ENCODE measurements at regions not wholly inside any gene's neighbourhood (a gene's known extent, or its start where the extent isn't known, plus 50 kb on each side); places are given as distances from the start of the nearest gene placed in this dataset.

GRCh38 chr4:178664621-178665020, 1222.4 kb upstream of the AGA start:
- Histone ChIP-seq H3K27ac (no peak overlapping the region), H3K4me1 (no peaks in the 10 kb centered on the region), H3K4me3 (no peak overlapping the region), H3K9me3 (no peaks in the 10 kb centered on the region), H3K36me3 (no peaks in the 10 kb centered on the region), H3K27me3 (no peaks in the 10 kb centered on the region)
- no peak for DNase-seq (ENCODE audit: extremely low spot score in 2 of 2)
- intact Hi-C loops (cut with DNase I) = no loop called here
- TF ChIP-seq CTCF (IDR thresholded peaks at IDR 0.05) (no peak), POLR2AphosphoS5 (IDR thresholded peaks at IDR 0.05; ENCODE audit: insufficient read depth in 1 of 2, low read depth in 1 of 2) (no peak), POLR2A (IDR thresholded peaks at IDR 0.05) (no peak)

- Histone ChIP-seq H3K4me1 (no peaks in the 10 kb centered on the region), H3K9me3 (no peaks in the 10 kb centered on the region), H3K27me3 (no peaks in the 10 kb centered on the region), H3K27ac (no peak overlapping the region), H3K4me3 (no peak overlapping the region), H3K36me3 (no peaks in the 10 kb centered on the region)
- DNase-seq (ENCODE audit: extremely low spot score in 2 of 2) = no peak
- intact Hi-C loops (cut with DNase I) = no loop called here
- TF ChIP-seq CTCF (IDR thresholded peaks at IDR 0.05) (no peak), POLR2A (IDR thresholded peaks at IDR 0.05) (no peak), POLR2AphosphoS5 (IDR thresholded peaks at IDR 0.05; ENCODE audit: insufficient read depth in 1 of 2, low read depth in 1 of 2) (no peak)
Measured at GRCh38 chr4:178665916-178666315, 1223.7 kb upstream of the AGA start.

GRCh38 chr4:178671766-178672165, 1229.5 kb upstream of the AGA start:
- intact Hi-C loops (cut with DNase I) = no loop called here
- Histone ChIP-seq H3K27me3 (no peaks in the 10 kb centered on the region), H3K27ac (no peak overlapping the region), H3K36me3 (no peaks in the 10 kb centered on the region), H3K9me3 (no peaks in the 10 kb centered on the region), H3K4me3 (no peak overlapping the region), H3K4me1 (no peaks in the 10 kb centered on the region)
- DNase-seq (ENCODE audit: extremely low spot score in 2 of 2) = no peak
- TF ChIP-seq POLR2A (IDR thresholded peaks at IDR 0.05) = no peak
- no peak for TF ChIP-seq CTCF (IDR thresholded peaks at IDR 0.05)
- TF ChIP-seq POLR2AphosphoS5 (IDR thresholded peaks at IDR 0.05; ENCODE audit: insufficient read depth in 1 of 2, low read depth in 1 of 2) = no peak

GRCh38 chr4:178672512-178672911, 1230.3 kb upstream of the AGA start:
- H3K36me3 ChIP-seq = no peaks in the 10 kb centered on the region
- no peak overlapping the region for H3K27ac ChIP-seq
- no peaks in the 10 kb centered on the region for H3K27me3 ChIP-seq
- H3K4me1 ChIP-seq = no peaks in the 10 kb centered on the region
- DNase-seq (ENCODE audit: extremely low spot score in 2 of 2) = no peak
- TF ChIP-seq POLR2AphosphoS5 (IDR thresholded peaks at IDR 0.05; ENCODE audit: insufficient read depth in 1 of 2, low read depth in 1 of 2) (no peak), POLR2A (IDR thresholded peaks at IDR 0.05) (no peak), CTCF (IDR thresholded peaks at IDR 0.05) (no peak)
- no peaks in the 10 kb centered on the region for H3K9me3 ChIP-seq
- intact Hi-C loops (cut with DNase I) = no loop called here
- H3K4me3 ChIP-seq = no peak overlapping the region

GRCh38 chr4:178681871-178682270, 1239.6 kb upstream of the AGA start:
- no peak for DNase-seq (ENCODE audit: extremely low spot score in 2 of 2)
- no peak overlapping the region for H3K27ac ChIP-seq
- TF ChIP-seq POLR2A (IDR thresholded peaks at IDR 0.05) = no peak
- TF ChIP-seq CTCF (IDR thresholded peaks at IDR 0.05) = no peak
- H3K4me3 ChIP-seq = no peak overlapping the region
- intact Hi-C loops (cut with DNase I) = no loop called here
- H3K9me3 ChIP-seq = no peaks in the 10 kb centered on the region
- H3K36me3 ChIP-seq = no peaks in the 10 kb centered on the region
- H3K4me1 ChIP-seq = no peaks in the 10 kb centered on the region
- H3K27me3 ChIP-seq = no peaks in the 10 kb centered on the region

All from vagina (tissue), 2 donors.